ENCODE measurements at regions not wholly inside any gene's neighbourhood (a gene's known extent, or its start where the extent isn't known, plus 50 kb on each side); places are given as distances from the start of the nearest gene placed in this dataset.

DNA sequence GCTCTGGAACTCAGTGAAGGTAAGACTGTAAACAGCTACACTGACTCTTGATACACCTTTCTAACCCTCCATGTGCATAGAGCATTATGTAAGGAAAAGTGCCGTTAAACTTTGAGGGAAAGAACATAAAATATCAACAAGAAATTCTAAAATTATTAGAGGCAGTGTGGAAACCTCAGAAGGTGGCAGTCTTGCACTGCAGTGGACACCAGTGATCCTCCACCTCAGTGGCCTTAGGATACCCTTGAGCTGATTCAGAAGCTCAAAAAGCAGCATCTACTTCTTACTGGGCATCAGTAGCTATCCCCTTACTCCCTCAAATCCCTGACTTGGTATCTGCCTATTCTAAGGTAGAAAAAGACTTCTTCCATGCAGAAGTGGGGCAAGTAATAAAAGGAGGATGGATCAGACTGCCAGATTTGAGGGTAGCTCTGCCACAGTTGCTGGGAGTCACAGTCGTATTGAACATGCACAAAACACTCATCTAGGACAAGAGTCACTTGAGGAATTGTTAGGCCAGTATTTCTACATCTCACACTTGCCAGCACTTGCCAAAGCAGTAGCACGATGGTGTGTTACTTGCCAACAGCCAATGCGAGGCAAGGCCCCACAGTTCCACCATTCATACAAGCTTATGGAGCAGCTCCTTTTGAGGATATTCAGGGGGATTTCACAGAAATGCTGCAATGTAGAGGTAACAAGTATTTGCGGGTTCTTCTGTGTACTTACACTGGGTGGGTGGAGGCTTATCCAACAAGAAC, 529.4 kb upstream of the TSPY4 start:
- DNase-seq = no peak
- no CpG with 5 or more reads among the region's 5 CpGs for WGBS (ENCODE audit: extremely low coverage, insufficient coverage, low lambda C conversion rate)
- no peak overlapping the region for H2AK5ac ChIP-seq (ENCODE audit: low read length)
- H3K27ac ChIP-seq (ENCODE audit: low read depth, low read length) = no peak overlapping the region
- H3K79me2 ChIP-seq (ENCODE audit: control insufficient read depth, insufficient read depth, low read length) = no peaks in the 10 kb centered on the region
- H3K27me3 ChIP-seq (ENCODE audit: insufficient read depth, low read length, poor library complexity) = no peaks in the 10 kb centered on the region
- no peak overlapping the region for H3K56ac ChIP-seq (ENCODE audit: low read length)
- H3K79me1 ChIP-seq (ENCODE audit: low read length) = no peaks in the 10 kb centered on the region
- H2BK15ac ChIP-seq (replicated peaks; ENCODE audit: low read depth) = no peak overlapping the region
- H3K4me3 ChIP-seq (ENCODE audit: low read length) = no peak overlapping the region
- no peak overlapping the region for H4K5ac ChIP-seq (ENCODE audit: low read length)
- no peak overlapping the region for H3K4me2 ChIP-seq (ENCODE audit: low read length)
- no peak overlapping the region for H2BK5ac ChIP-seq (ENCODE audit: low read length)
- H3K4ac ChIP-seq (ENCODE audit: low read depth, low read length) = no peak overlapping the region
- no peaks in the 10 kb centered on the region for H3K36me3 ChIP-seq (ENCODE audit: control insufficient read depth, insufficient read depth, low read length)
- no peak overlapping the region for H3K23ac ChIP-seq (ENCODE audit: low read length)
- H4K8ac ChIP-seq (ENCODE audit: low read depth, low read length) = no peak overlapping the region
- H3K18ac ChIP-seq (ENCODE audit: low read length) = no peak overlapping the region
- H3K4me1 ChIP-seq (ENCODE audit: control insufficient read depth, low read depth, low read length) = no peaks in the 10 kb centered on the region
- no peak overlapping the region for H2BK120ac ChIP-seq (ENCODE audit: low read depth, low read length)
- no peak overlapping the region for H3K9ac ChIP-seq (ENCODE audit: low read length)

- H3K9ac ChIP-seq (ENCODE audit: low read length) = no peak overlapping the region
- no CpG with 5 or more reads among the region's 3 CpGs for WGBS (ENCODE audit: extremely low coverage, insufficient coverage, low lambda C conversion rate)
- H2BK5ac ChIP-seq (ENCODE audit: low read length) = no peak overlapping the region
- H3K4me3 ChIP-seq (ENCODE audit: low read length) = no peak overlapping the region
- H3K27ac ChIP-seq (ENCODE audit: low read depth, low read length) = no peak overlapping the region
- H3K79me2 ChIP-seq (ENCODE audit: control insufficient read depth, insufficient read depth, low read length) = no peaks in the 10 kb centered on the region
- H3K27me3 ChIP-seq (ENCODE audit: insufficient read depth, low read length, poor library complexity) = no peaks in the 10 kb centered on the region
- no peak overlapping the region for H4K5ac ChIP-seq (ENCODE audit: low read length)
- H3K36me3 ChIP-seq (ENCODE audit: control insufficient read depth, insufficient read depth, low read length) = no peaks in the 10 kb centered on the region
- no peak overlapping the region for H3K4ac ChIP-seq (ENCODE audit: low read depth, low read length)
- no peaks in the 10 kb centered on the region for H3K4me1 ChIP-seq (ENCODE audit: control insufficient read depth, low read depth, low read length)
- H2BK15ac ChIP-seq (replicated peaks; ENCODE audit: low read depth) = no peak overlapping the region
- H3K18ac ChIP-seq (ENCODE audit: low read length) = no peak overlapping the region
- no peak overlapping the region for H3K56ac ChIP-seq (ENCODE audit: low read length)
- no peak overlapping the region for H3K23ac ChIP-seq (ENCODE audit: low read length)
- no peaks in the 10 kb centered on the region for H3K79me1 ChIP-seq (ENCODE audit: low read length)
- no peak overlapping the region for H3K4me2 ChIP-seq (ENCODE audit: low read length)
- no peak overlapping the region for H2BK120ac ChIP-seq (ENCODE audit: low read depth, low read length)
- H4K8ac ChIP-seq (ENCODE audit: low read depth, low read length) = no peak overlapping the region
- DNase-seq = no peak
- H2AK5ac ChIP-seq (ENCODE audit: low read length) = no peak overlapping the region
Measured at GRCh38 chrY:8808611-8809010, 528.7 kb upstream of the TSPY4 start.

DNA sequence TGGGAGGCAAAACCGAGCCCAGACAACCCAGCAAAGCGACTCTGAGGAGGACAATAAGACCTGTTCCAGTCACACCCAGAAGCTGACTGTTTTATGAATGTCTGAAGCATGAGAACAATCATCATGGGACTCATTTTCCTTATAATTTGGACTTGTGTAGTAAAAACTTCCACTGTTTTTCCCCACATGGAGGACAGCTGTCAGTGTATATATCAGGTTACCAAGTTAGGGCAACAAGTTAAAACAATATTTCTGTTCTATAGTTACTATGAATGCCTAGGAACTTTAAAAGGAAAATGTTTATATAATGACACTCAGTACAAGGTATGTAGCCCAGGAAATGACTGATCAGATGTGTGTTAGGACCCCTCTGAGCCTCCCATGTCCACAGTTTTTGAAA, 528.2 kb upstream of the TSPY4 start:
- no peak overlapping the region for H3K23ac ChIP-seq (ENCODE audit: low read length)
- H2BK15ac ChIP-seq (replicated peaks; ENCODE audit: low read depth) = no peak overlapping the region
- no peak overlapping the region for H3K4me3 ChIP-seq (ENCODE audit: low read length)
- H2BK5ac ChIP-seq (ENCODE audit: low read length) = no peak overlapping the region
- H3K79me1 ChIP-seq (ENCODE audit: low read length) = no peaks in the 10 kb centered on the region
- no peak overlapping the region for H3K18ac ChIP-seq (ENCODE audit: low read length)
- no peak overlapping the region for H2AK5ac ChIP-seq (ENCODE audit: low read length)
- no peak overlapping the region for H4K8ac ChIP-seq (ENCODE audit: low read depth, low read length)
- no peak overlapping the region for H2BK120ac ChIP-seq (ENCODE audit: low read depth, low read length)
- H3K36me3 ChIP-seq (ENCODE audit: control insufficient read depth, insufficient read depth, low read length) = no peaks in the 10 kb centered on the region
- no peak overlapping the region for H3K27ac ChIP-seq (ENCODE audit: low read depth, low read length)
- no CpG with 5 or more reads among the region's 2 CpGs for WGBS (ENCODE audit: extremely low coverage, insufficient coverage, low lambda C conversion rate)
- no peak overlapping the region for H4K5ac ChIP-seq (ENCODE audit: low read length)
- H3K4me1 ChIP-seq (ENCODE audit: control insufficient read depth, low read depth, low read length) = no peaks in the 10 kb centered on the region
- H3K79me2 ChIP-seq (ENCODE audit: control insufficient read depth, insufficient read depth, low read length) = no peaks in the 10 kb centered on the region
- no peak overlapping the region for H3K4ac ChIP-seq (ENCODE audit: low read depth, low read length)
- no peaks in the 10 kb centered on the region for H3K27me3 ChIP-seq (ENCODE audit: insufficient read depth, low read length, poor library complexity)
- DNase-seq = no peak
- H3K4me2 ChIP-seq (ENCODE audit: low read length) = no peak overlapping the region
- no peak overlapping the region for H3K56ac ChIP-seq (ENCODE audit: low read length)
- H3K9ac ChIP-seq (ENCODE audit: low read length) = no peak overlapping the region

- Histone ChIP-seq H3K27me3 (ENCODE audit: insufficient read depth, low read length, poor library complexity) (no peaks in the 10 kb centered on the region), H3K79me1 (ENCODE audit: low read length) (no peaks in the 10 kb centered on the region), H3K79me2 (ENCODE audit: control insufficient read depth, insufficient read depth, low read length) (no peaks in the 10 kb centered on the region), H3K4me3 (ENCODE audit: low read length) (no peak overlapping the region), H4K5ac (ENCODE audit: low read length) (no peak overlapping the region), H2BK120ac (ENCODE audit: low read depth, low read length) (no peak overlapping the region), H2AK5ac (ENCODE audit: low read length) (no peak overlapping the region), H3K4me1 (ENCODE audit: control insufficient read depth, low read depth, low read length) (no peaks in the 10 kb centered on the region), H2BK5ac (ENCODE audit: low read length) (no peak overlapping the region), H3K4me2 (ENCODE audit: low read length) (no peak overlapping the region), H3K9ac (ENCODE audit: low read length) (no peak overlapping the region), H3K4ac (ENCODE audit: low read depth, low read length) (no peak overlapping the region), H3K23ac (ENCODE audit: low read length) (no peak overlapping the region), H3K56ac (ENCODE audit: low read length) (no peak overlapping the region), H3K18ac (ENCODE audit: low read length) (no peak overlapping the region), H3K36me3 (ENCODE audit: control insufficient read depth, insufficient read depth, low read length) (no peaks in the 10 kb centered on the region), H2BK15ac (replicated peaks; ENCODE audit: low read depth) (no peak overlapping the region), H4K8ac (ENCODE audit: low read depth, low read length) (no peak overlapping the region), H3K27ac (ENCODE audit: low read depth, low read length) (no peak overlapping the region)
- DNase-seq = no peak
- no CpG with 5 or more reads among the region's 2 CpGs for WGBS (ENCODE audit: extremely low coverage, insufficient coverage, low lambda C conversion rate)
Measured at GRCh38 chrY:8814143-8814542, 523.1 kb upstream of the TSPY4 start.

- Histone ChIP-seq H3K18ac (ENCODE audit: low read length) (no peak overlapping the region), H3K4me2 (ENCODE audit: low read length) (no peak overlapping the region), H2BK120ac (ENCODE audit: low read depth, low read length) (no peak overlapping the region), H2BK15ac (replicated peaks; ENCODE audit: low read depth) (no peak overlapping the region), H2AK5ac (ENCODE audit: low read length) (no peak overlapping the region), H3K27me3 (ENCODE audit: insufficient read depth, low read length, poor library complexity) (no peaks in the 10 kb centered on the region), H3K4me1 (ENCODE audit: control insufficient read depth, low read depth, low read length) (no peaks in the 10 kb centered on the region), H3K79me1 (ENCODE audit: low read length) (no peaks in the 10 kb centered on the region), H2BK5ac (ENCODE audit: low read length) (no peak overlapping the region), H3K23ac (ENCODE audit: low read length) (no peak overlapping the region), H3K9ac (ENCODE audit: low read length) (no peak overlapping the region), H4K5ac (ENCODE audit: low read length) (no peak overlapping the region), H3K56ac (ENCODE audit: low read length) (no peak overlapping the region), H3K36me3 (ENCODE audit: control insufficient read depth, insufficient read depth, low read length) (no peaks in the 10 kb centered on the region), H4K8ac (ENCODE audit: low read depth, low read length) (no peak overlapping the region), H3K27ac (ENCODE audit: low read depth, low read length) (no peak overlapping the region), H3K4ac (ENCODE audit: low read depth, low read length) (no peak overlapping the region), H3K4me3 (ENCODE audit: low read length) (no peak overlapping the region), H3K79me2 (ENCODE audit: control insufficient read depth, insufficient read depth, low read length) (no peaks in the 10 kb centered on the region)
- DNase-seq = no peak
- WGBS (ENCODE audit: extremely low coverage, insufficient coverage, low lambda C conversion rate) = no CpG with 5 or more reads among the region's 1 CpG
Measured at GRCh38 chrY:8815616-8816015, 521.6 kb upstream of the TSPY4 start.

GRCh38 chrY:8820032-8820431, 517.2 kb upstream of the TSPY4 start:
- H3K27ac ChIP-seq (ENCODE audit: low read depth, low read length) = no peak overlapping the region
- no peaks in the 10 kb centered on the region for H3K27me3 ChIP-seq (ENCODE audit: insufficient read depth, low read length, poor library complexity)
- H3K23ac ChIP-seq (ENCODE audit: low read length) = no peak overlapping the region
- no peak overlapping the region for H3K4me3 ChIP-seq (ENCODE audit: low read length)
- H2AK5ac ChIP-seq (ENCODE audit: low read length) = no peak overlapping the region
- no peak overlapping the region for H4K8ac ChIP-seq (ENCODE audit: low read depth, low read length)
- H3K4ac ChIP-seq (ENCODE audit: low read depth, low read length) = no peak overlapping the region
- WGBS (ENCODE audit: extremely low coverage, insufficient coverage, low lambda C conversion rate) = no CpG with 5 or more reads among the region's 4 CpGs
- no peak overlapping the region for H3K18ac ChIP-seq (ENCODE audit: low read length)
- no peaks in the 10 kb centered on the region for H3K36me3 ChIP-seq (ENCODE audit: control insufficient read depth, insufficient read depth, low read length)
- no peak for DNase-seq
- H3K56ac ChIP-seq (ENCODE audit: low read length) = no peak overlapping the region
- H2BK120ac ChIP-seq (ENCODE audit: low read depth, low read length) = no peak overlapping the region
- no peak overlapping the region for H2BK15ac ChIP-seq (replicated peaks; ENCODE audit: low read depth)
- no peak overlapping the region for H3K4me2 ChIP-seq (ENCODE audit: low read length)
- no peak overlapping the region for H2BK5ac ChIP-seq (ENCODE audit: low read length)
- no peak overlapping the region for H4K5ac ChIP-seq (ENCODE audit: low read length)
- no peaks in the 10 kb centered on the region for H3K79me2 ChIP-seq (ENCODE audit: control insufficient read depth, insufficient read depth, low read length)
- H3K79me1 ChIP-seq (ENCODE audit: low read length) = no peaks in the 10 kb centered on the region
- H3K9ac ChIP-seq (ENCODE audit: low read length) = no peak overlapping the region
- no peaks in the 10 kb centered on the region for H3K4me1 ChIP-seq (ENCODE audit: control insufficient read depth, low read depth, low read length)
